ENCODE measurements at regions not wholly inside any gene's neighbourhood (a gene's known extent, or its start where the extent isn't known, plus 50 kb on each side); places are given as distances from the start of the nearest gene placed in this dataset.

GRCh38 chr6:114523508-114523907 lies 180.7 kb upstream of the HS3ST5 start (continued):
- TF ChIP-seq NRF1 (IDR thresholded peaks at IDR 0.05; ENCODE audit: low read depth, low read length), result no peak
- TF ChIP-seq CBX8 (IDR thresholded peaks at IDR 0.05; ENCODE audit: borderline replicate concordance, low read depth, low read length), result no peak
- no peak for TF ChIP-seq PHF8 (conservative IDR thresholded peaks at IDR 0.05; ENCODE audit: low read depth, low read length)
- no peak for TF ChIP-seq POU5F1 (IDR thresholded peaks at IDR 0.05; ENCODE audit: low read depth, low read length)
- no peak for TF ChIP-seq RNF2 (IDR thresholded peaks at IDR 0.05; ENCODE audit: borderline replicate concordance, low read depth, low read length, missing control alignments, poor library complexity, severe bottlenecking)
- TF ChIP-seq TEAD4 (IDR thresholded peaks at IDR 0.05; ENCODE audit: low read depth, low read length), result no peak
